GM12874 (cell line): ENCODE measurements at regions not wholly inside any gene's neighbourhood (a gene's known extent, or its start where the extent isn't known, plus 50 kb on each side); places are given as distances from the start of the nearest gene placed in this dataset.

Experiments
- CTCF ChIP-seq: IDR thresholded peaks from 2 replicates; pipeline ENCODE4 v1.5.1; 2011; ENCODE audit warnings: low read depth, mild to moderate bottlenecking, control low read depth, low read length, moderate library complexity; ENCODE audit not compliant: insufficient read depth

GRCh38 chr3:56975567-56975966 is 84.9 kb upstream of the SPATA12 start:
- TF ChIP-seq CTCF = no peak

- no peak for TF ChIP-seq CTCF
These were observed 86.1 kb upstream of the SPATA12 start for GRCh38 chr3:56974247-56974930.

GRCh38 chr3:56971816-56972215 is 88.6 kb upstream of the SPATA12 start:
- TF ChIP-seq CTCF = no peak

GRCh38 chr3:56971261-56971660 is 89.2 kb upstream of the SPATA12 start:
- TF ChIP-seq CTCF = no peak

- no peak for TF ChIP-seq CTCF
These were observed 90.0 kb upstream of the SPATA12 start for GRCh38 chr3:56970461-56970879.

GRCh38 chr3:56969851-56970250 is 90.6 kb upstream of the SPATA12 start:
- TF ChIP-seq CTCF = no peak

- no peak for TF ChIP-seq CTCF
These were observed 94.0 kb upstream of the SPATA12 start for GRCh38 chr3:56966509-56966908.

- TF ChIP-seq CTCF = no peak
These were observed 94.4 kb upstream of the SPATA12 start for GRCh38 chr3:56966104-56966503.
